Activated gamma-delta T cell treated with anti-CD3 and anti-CD28 coated beads, Interleukin-2, amount 50 U/mL, for 16 hours (primary cell): ENCODE measurements at regions not wholly inside any gene's neighbourhood (a gene's known extent, or its start where the extent isn't known, plus 50 kb on each side); places are given as distances from the start of the nearest gene placed in this dataset.

Source experiments
- DNase-seq: peaks from one replicate; pipeline ENCODE4 v3.0.0-alpha.2; 2020; ENCODE audit warnings: low read depth

- no peak for DNase-seq
Measured at GRCh38 chr16:79370736-79371135, 229.8 kb downstream of the MAF start.

DNA sequence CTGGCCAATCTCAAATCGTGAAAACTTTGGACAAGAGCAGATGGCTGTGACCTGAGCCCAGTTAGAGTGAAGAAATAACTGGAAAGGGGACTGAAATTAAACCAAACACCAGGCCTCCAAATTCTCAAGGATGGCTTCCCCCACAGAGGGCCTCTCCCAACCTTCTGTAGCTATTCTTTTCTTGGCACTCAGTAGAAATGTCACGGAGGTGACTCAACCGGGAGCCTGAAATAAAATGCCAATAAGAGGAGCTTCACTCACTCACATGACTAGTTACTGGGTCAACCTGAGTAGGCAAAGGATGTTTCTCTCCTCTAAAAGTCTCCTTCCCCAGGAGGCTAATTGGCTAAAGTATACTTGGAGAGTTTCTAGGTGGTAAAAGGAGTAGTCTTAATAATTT lies 230.7 kb downstream of the MAF start:
- DNase-seq, result no peak

DNA sequence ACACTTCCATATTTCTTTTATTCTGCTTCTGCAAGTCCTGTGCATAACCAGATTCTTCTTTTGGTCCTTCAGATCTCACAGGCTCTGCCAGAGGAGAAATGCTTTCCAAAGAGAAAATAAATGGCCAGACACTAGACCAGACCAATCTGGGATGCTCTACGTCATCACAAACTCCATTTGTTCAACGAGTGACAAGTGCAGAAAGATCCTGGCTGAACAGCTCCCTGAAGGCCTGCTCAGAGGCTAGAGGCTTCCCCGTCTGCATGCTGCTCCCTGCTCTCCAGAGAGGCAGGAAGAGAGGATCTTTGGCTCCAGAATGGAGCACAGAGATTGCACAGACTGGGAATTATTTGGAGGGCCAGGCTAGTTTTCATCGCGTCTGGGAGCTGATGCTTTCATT lies 232.7 kb downstream of the MAF start:
- no peak for DNase-seq

DNA sequence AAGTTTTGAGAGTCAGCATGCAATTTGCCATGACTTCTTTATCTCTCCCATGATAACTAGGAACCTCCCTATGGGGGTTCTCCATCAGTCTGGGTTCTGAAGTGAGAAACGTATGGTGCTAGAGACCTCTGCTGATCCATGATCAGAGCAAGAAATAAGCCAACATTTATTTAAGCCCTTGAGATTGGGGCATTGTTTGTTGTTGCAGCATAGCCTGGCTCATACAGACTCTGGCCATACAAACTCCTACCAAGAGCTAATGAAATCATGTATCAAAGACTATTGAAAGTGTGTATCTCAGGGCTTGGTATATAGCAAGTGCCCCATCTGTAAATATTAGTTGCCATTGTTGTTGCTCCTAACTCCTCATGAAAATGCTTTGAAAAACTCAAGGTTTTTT lies 233.9 kb downstream of the MAF start:
- DNase-seq, result no peak

GRCh38 chr16:79365702-79366101 lies 234.8 kb downstream of the MAF start:
- DNase-seq, result no peak

DNA sequence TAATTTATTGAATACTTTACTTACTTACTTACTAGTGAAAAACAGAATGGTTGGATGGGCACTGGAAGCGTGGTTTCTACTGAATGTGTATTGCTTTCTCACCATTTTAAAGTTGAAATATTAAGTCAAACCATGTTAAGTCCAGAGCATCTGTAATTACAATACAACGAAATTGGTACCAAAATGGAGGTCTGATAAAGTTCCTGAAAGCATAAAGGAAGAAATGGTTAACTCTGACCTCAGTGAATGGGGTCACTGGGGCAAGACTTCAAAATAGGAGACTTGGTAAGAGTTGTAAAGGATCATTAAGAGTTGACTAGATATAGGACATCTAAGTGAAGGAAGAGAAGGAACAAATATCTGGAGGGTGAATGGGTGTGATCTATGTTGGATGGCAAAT lies 237.1 kb downstream of the MAF start:
- DNase-seq, result no peak

DNA sequence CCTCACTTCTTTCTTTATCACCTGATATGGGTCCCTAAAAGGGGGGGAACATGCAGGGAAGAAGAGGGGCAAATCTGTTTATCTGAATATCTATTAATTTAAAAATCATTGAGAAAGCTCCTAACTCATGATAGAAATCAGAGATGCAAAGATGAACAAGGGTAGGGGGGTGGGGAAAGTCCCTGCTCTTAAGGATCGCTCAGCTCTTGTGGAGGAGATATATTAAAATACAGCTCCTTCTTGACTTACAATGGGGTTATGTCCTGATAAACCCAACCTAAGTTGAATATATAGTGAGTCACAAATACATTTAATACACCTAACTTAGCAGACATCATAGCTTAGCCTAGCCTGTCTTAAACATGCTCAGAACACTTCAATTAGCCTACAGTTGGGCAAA lies 237.5 kb downstream of the MAF start:
- no peak for DNase-seq

- no peak for DNase-seq
Measured at GRCh38 chr16:79362300-79362970, 238.1 kb downstream of the MAF start.

GRCh38 chr16:79361132-79361751 lies 239.3 kb downstream of the MAF start:
- DNase-seq, result no peak

DNA sequence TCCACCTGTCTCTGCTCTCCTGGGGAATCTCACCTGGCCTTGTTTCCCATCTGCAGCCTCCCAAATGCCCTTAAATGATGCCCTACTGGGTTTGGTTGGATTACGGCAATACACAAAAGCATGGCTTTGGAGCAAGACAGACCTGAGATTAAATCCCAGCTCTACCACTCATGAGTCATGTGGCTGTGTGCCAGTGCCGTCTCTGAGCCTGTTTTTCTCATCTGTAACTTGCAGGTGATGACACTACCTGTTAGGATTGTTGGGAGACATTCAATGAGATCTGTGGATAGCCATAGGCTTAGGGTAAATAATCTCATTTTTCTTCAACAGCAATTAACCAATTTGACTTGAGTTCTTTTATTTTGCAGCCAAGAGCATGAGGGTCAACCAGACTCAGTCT lies 240.3 kb downstream of the MAF start:
- DNase-seq, result no peak

DNA sequence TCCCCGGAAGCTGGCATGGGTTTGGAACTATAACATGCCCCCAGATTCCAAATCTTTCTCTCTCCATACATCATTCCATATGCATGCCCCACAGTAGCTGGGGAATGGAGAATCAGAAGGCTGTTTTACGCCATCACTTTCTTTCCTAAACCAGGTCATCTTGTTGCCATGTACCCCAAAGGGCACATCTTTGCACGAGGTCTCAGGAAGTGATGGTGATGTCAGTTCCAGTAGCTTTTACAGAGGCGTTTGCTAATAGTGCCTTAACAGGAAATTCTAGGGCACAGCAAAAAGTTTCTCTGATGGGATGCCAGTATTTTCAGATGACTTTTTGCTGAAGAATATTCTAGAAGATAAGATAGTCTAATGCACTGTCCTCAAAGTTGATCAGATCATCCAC lies 241.5 kb downstream of the MAF start:
- no peak for DNase-seq

DNA sequence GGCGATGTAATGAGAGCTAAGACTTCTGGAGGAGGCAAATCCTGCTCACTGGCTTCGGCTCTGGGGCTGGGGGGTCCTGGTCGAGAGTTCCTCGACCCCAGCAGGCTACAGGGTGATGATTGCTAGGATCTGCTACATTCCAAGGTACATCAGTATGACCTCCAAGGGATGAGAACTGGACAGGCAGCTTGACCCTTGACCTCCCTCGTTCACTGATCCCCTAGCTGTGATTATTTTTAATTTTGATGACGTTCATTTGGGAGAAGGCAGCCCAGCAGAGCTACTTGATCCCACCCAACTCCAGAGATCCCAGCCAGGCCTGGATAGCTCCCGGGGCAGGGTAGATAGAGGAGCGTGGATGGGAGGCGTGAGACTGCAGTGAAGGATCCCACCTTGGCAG lies 242.3 kb downstream of the MAF start:
- DNase-seq, result no peak

- no peak for DNase-seq
Measured at GRCh38 chr16:79355600-79356358, 244.8 kb downstream of the MAF start.

DNA sequence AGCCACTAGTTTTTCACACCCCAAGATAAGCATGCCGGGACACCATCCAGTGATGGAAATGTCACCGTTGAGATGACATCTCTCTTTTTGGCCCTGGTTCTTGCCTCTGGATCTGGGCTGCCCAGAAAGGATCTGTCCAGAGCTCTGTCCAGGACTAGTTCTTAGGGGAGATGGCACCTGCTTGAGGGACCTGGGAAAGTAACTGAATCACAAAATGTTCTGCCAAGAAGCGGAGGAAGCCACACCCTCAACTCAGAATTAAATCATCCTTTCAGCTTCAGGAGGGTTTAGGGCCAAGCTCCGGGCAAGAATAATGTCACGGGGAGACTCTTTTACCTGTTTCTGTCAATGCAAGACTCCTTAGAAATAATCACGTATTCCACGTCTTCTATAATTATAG lies 248.6 kb downstream of the MAF start:
- DNase-seq, result no peak

DNA sequence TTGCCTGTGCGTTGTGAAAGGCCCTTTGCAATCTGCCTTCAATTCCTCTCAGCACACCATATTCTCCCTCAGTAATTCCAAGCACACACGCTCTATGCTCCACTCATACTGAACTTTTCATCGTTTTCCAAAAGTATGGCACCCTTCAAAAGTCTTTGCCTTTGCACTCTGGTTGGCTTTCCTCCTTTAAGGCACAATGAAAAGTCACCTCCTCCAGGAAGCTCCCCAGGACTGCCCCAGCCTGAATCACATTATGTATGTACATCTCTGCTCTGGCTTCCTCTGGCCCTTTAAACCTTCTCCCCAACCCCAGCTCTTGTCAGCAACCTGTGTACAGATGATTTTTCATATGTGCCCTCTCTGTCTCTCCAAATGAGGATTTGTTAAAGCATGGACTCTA lies 250.7 kb downstream of the MAF start:
- no peak for DNase-seq

GRCh38 chr16:79348521-79349306 lies 251.8 kb downstream of the MAF start:
- no peak for DNase-seq

- no peak for DNase-seq
Measured at GRCh38 chr16:79347277-79347676, 253.3 kb downstream of the MAF start.

DNA sequence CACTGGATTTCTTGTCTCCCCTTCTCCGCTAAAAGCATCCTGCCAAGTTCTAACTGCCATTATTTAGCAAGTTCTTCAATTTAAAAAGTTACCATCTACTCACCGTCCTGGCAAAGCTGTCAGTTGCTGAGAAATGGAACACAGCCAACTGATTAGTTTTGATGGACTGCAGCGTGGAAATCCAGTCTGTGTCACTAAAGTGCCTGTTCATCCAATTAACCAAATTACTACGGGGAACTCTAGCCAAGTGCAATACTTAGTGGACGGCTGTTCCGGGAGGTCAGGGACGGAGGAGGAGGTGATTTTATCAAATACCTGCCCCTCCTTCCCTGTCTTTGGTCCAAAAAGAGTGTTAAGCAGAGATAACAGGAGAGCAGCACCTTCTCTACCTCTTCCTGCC lies 260.7 kb downstream of the MAF start:
- DNase-seq, result no peak

DNA sequence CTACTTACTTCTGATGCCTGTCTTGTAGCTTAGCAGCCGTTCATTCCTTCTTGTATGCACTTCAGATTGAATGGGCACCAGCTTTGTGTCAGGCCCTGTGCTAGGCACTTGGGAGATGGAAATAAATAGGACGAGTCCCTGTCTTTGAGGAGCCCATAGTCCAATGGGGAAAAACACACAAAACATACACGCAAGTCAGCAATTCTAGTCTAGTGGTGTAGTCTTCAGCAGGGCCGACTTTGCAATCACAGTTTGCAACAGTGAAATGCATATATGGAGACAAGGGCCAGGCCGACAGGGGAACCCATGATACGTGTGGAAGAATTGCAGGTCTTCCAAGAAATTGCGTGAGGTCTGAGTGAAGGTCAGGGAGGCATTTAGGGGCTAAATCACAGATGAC lies 262.6 kb downstream of the MAF start:
- DNase-seq, result no peak

- DNase-seq, result no peak
Measured at GRCh38 chr16:79336437-79337229, 263.9 kb downstream of the MAF start.

DNA sequence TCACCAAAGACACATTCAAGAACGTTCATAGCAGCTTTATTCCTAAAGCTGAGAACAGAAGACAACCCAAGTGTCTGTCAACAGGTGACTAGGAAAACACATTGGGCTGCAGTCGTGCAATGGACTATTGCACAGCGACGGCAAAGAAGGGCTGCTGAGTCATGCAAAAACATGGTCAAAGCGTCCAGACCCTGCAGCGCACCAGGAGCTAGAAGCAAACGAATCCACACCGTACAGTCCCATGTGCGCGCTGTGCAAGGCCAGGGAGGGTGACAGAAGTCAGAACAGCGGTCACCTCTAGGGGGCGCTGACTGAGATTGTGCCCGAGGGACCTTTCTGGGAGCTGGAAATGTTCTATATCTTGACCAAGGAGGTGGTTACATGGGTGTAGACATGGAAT lies 266.4 kb downstream of the MAF start:
- DNase-seq, result no peak

DNA sequence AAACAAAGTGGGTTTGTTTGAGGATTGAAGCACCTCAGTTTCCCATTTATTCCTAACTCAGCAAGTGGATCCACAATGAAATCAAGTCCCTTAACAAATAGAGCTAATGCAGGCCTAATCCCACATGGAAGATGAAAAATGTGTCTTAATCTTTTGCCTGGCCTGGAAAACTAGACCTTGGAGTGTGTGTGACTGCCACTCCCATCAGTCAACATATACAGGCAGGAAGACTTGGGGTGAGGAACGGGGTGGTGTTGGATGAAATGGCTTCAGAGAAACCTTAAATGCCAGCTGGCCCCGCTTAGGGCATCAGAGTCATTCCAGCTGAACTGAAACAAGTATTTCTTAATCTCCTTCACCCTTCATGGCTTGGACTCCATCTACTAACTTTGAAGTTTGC lies 269.5 kb downstream of the MAF start:
- DNase-seq, result no peak
